ENCODE measurements at regions not wholly inside any gene's neighbourhood (a gene's known extent, or its start where the extent isn't known, plus 50 kb on each side); places are given as distances from the start of the nearest gene placed in this dataset.

DNA sequence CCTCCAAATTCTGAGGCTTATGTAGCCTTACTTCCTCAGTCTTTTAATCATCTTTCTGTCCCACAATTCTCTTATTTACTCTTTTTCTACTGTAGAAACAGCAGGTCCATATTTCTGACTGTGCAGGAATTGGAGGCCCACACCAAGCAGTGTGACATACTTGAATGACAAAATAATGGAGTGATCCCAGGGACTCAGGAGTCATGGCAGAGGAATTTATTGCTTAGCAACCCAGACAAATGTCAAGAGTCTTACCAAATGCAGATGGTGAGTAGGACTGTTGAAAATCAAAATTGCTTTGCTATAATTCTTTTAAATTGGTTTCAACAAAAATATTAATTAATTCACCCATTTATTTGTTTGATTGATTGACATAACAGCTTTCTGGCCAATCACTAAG, 59.9 kb downstream of the HTR1B start:
- no peak for DNase-seq

DNA sequence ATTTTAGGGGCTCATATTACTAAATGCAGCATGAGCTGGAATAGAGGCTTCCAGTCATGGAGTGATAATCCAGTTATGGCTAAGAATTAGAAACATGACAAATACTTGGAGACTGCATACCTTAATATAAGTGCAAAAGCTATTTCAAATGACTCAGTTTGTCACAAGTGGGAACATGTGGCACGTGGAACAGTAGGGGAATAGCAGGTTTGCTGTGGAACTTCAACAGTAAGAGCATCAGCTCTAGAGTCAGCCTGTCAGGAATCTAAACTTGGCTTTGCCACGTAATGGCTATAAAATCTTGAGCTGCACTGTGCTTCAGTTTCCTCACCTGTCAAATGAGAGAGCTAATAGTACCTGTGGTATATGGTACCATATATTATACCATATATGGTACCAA, 62.1 kb downstream of the HTR1B start:
- DNase-seq: no peak

DNA sequence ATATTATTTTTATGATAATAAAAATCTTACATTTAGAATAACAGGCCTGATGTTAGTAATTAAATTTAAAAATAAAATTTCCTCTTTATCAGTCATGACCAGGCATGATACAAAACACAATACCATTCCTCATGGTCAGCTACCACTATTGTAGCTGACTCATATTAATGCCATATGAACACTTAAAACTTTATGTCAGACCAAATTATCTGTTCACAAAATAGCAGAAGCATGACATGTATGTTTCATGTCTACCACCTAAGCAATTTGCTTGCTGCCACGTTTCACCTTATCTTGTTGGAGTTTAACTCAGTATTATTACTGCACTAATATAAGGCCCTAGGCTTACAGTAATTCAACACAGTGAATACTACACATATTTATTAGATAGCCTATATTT, 65.7 kb downstream of the HTR1B start:
- DNase-seq: no peak

DNA sequence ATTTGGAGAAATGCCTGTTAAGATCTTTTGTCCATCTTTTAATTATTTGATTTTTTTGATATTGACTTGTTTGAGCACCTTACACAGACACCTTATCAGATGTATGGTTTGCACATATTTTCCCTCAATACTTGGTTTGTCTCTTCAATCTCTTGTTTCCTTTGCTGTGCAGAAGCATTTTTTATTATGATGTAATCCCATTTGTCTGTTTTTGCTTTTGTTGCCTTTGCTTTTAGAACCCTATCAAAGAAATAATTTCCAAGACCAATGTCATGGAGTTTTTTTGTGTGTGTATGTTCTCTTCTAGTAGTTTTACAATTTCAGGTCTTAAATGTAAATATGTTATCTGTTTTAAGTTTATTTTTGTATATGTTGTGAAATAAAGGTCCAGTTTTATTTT, 73.9 kb downstream of the HTR1B start:
- DNase-seq: no peak

DNA sequence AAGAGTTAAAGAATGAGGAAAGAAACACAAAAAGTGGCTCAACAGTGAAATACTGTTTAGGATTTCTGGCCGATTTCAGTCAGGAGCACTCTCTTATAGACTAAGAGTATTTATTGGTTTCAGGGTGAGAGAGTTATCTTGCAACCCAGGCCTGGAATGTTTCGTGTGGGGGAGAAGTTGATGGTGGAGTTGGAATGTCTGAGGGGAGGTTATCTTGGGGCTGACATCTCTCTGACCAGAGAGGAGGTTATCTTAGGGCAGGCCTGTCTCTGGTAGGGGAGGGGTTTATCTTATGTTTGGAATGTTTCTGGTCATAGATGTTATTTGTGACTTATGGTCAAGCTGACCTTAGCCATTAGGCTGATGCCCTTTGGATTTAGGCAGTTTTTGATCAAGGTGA, 80.3 kb downstream of the HTR1B start:
- no peak for DNase-seq

DNA sequence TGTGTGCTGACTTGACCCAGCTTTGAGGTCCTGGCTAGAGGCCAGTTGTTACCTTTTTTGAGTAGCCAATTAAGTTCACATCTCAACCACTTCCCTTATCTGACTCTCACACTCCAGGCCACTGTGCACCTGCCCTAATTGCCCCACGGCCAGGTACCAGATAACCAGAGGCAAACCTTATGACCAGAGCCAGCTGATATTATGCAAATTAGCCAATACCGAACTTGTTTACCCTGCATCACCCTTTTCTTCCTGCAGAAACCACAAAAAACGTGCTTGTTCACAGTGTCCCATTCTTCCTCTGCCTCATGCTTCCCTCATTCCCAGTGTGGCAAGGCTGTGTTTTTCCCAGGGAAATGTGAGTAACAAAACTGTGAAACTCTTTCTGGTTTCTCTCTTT, 89.3 kb downstream of the HTR1B start:
- DNase-seq: no peak

DNA sequence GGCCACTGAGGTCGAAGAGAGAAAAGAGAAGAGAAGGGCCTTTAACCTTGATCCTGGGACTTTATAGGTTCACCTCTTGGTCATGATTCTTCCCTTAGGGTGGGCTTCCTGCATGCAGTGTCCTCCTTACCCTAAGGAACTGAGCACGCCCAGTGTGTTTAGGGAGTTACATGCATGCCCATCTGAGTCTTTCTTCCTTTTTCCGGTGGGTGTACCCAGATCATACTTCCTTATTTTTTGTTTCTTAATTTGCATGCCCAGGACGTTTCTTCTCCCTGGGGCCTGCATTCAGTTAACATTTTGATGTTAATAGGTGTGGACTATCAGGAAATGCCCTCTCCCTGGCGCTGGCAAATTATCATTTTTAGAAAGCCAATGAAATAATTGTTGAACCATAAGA, 91.5 kb downstream of the HTR1B start:
- no peak for DNase-seq

DNA sequence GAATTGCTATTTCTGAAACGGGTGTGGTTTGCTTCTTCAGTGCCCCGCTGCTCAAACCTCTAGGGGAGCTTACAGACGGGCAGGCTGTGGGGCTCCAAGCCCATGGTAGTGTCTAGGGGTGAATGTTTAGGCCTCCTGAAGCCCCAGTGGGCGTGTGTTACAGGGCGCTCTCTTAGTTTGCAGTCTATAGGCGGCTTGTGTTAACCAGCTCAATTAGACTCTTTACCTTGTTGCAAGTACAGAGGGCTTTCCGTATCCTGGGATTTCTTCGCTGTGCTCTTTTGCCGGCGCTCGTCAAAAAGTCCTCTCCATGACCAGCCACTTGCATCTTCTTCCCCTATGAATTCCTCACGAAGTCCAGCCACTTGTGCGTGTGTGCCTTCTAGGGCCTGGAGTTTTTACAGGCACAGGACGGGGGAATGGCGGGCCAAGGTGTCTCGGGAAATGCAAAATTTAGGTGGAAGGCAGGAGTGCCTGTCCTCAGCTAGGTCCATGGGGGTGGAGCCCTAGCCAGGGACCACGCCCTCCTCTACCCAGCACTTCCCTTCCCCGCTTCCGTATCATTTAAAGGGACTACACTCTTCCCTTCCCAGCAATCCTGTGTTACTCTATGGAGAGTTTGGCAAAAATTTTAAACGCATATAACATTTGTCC, 94.5 kb downstream of the HTR1B start:
- no peak for DNase-seq

DNA sequence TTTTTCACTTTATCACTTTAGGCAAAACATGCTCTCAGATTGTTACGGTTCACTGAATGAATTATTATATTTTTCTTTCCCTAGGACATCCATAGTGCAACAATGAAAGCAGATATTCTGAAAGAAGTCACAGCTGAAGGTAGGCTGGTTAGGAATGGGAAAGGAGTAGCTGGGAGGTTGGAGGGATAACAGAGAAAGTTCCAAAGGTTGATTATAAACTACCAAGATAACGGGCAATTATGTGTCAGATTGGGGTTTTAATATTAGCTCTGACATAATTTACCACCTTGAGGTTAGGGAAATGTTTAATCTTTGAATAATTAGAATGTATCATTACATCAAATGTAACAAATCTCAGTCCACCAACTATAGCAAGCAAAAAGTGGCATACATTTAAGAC, 96.5 kb downstream of the HTR1B start:
- DNase-seq: no peak

DNA sequence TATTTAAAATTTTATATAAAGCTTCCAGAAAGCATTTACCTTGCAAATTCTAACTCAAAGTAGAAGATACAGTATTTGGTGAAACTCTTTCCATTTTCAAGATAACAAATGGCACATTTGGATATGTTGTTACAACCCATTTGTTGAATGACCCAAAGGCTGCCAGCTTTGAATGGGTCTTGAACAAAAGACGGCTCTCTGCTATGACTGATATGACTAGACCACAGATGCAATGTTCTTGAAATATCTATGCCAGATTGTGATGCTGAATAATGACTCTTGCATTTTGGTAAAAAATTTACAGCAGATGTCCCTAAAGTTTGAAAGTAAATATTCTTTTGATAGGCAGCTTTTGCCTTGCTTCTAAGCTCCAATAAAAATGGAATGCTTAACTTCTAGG, 99.6 kb downstream of the HTR1B start:
- DNase-seq: no peak

DNA sequence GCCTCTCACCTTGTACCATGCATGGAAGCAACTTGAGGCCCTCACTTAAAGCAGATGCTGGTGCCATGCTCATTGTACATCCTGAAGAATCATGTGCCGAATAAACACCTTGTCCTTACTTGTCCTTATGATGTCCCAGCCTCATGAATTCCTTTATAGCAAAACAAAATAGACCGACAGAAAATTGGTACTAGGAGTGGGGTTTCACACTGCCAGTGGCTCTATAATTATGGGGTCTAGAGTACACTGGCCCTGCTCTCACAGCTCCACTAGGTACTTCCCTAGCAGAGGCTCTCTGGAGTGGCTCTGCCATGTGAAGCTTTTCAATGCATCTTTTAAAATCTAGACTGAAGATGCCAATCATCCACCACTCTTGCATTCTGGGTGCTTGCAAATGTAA, 101.2 kb downstream of the HTR1B start:
- no peak for DNase-seq

DNA sequence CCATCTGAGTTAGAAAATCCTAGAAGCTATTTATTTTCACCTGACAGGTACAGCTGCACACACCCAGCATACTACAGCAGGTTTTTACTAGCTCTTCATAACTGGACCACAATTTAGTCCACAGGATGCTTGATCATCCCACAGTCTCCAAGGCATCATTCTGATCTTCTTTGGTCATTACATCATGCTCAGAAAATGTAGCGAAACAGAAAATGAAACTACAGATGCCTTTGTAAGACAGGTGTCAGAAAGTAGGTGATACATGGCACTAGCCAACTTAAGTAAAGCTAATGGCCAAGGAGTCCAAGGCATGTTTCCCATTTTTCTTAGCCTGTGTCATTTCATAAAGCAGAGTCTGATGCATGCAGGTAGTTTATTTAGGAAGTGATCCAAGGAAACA, 102.3 kb downstream of the HTR1B start:
- no peak for DNase-seq

DNA sequence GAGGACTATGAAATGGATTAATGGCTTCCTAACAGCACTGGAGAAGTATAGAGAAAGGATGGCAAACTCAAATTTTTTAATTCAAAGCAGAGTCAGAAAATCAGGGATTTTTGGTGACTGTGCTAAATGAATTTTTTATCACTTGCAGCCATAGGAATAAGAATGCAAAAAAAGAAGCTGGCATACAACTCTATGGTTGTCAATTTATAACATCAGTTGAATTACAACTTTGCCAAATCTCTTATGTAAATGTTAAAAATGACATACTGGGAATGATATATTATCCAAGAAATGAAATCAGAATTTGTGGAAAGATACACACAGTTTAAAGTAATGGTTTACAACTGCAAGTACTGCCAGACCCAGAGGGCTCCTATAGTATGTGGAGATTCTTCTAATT, 106.5 kb downstream of the HTR1B start:
- DNase-seq: no peak

DNA sequence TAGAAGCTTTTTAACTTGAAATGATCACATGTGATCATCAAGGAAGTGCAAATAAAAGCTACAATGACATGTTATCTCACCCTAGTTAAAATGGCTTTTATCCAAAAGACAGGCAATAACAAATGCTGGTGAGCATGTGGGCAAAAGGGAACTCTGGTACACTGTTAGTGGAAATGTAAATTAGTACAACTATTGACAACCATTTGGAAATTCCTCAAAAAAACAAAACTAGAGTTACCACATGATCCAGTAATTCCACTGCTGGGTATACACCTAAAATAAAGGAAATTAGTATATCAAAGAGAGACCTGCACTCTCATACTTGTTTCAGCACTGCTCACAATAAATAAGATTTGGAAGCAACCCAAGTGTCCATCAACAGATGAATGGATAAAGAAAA, 108.7 kb downstream of the HTR1B start:
- DNase-seq: no peak

DNA sequence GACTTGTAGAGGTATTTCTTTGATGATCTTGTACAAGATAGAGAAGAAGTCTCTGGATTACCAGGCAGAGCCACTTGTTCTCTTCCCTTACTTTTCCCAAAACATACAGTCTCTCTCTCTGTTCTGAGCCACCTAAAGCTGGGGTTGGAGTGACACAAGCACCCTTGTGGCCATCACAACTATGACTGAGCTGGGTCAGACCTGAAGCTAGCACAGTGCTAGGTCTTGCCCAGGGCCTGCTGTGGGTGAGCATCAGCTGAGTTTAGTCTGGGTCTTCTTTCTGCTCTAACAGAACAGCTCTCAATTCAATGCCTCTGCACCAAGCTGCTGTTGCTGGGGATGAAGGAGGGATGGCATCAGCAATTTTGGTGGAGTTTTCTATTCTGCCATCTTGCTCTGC, 110.2 kb downstream of the HTR1B start:
- no peak for DNase-seq

DNA sequence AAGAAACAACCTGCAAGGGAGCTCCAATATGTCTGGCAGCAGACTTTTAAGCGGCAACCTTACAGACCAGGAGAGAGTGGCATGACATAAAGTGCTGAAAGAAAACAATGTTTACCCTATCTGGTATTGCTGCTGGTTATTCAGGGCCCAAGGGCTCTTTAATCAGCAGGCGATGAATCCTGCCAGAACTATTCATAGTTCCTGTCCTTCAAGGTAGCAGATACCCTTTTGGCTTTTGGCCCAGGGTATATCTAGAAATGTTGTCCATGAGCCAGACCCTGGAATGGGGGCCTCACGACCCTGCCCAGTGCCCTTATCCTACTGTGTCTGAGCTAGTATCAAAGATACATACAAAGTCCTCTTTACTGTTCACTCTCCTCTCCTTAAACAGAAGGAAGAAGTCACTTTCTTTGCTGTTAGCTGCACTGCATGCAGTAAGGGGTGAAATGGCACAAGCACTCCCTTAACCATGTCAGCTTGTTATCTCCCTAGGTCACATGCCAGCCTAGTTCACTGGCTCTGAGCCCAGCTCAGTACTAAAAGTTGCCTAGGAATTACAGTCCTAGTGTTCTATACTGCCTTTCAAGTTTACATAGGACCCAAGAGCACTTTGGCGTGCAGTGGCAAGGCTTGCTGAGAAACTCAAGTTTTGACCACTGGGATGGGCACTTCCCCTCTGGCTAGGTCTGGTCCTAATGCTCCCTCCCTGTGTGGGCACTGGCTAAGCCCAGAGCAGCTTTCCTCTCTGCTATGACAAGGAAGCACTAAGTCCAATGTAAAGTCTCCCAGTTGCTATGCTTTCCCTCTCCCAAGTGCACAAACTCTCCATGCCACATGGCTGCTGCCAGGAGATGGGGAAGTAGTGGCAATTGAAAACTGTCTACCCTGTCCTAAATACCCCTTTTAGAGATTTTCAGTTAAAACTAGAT, 122.0 kb downstream of the HTR1B start:
- no peak for DNase-seq

DNA sequence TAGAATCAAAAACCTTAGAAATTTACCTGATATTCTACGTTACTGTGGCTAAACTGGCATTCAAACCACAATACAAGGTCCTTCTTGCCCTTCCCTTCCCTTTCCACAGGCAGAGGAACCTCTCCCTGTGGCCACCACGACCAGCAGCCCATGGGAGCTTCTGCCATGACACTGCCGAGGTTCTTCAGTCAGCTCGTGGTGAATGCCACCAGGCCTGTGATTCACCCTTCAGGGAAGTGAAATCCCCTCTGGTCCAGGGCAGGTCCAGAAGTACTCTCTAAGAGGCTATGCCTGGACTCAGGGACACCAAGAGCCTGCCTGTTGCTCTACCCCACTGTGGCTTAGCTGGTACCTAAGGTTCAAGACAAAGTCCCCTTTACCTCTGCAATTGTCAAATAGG, 123.0 kb downstream of the HTR1B start:
- DNase-seq: no peak

DNA sequence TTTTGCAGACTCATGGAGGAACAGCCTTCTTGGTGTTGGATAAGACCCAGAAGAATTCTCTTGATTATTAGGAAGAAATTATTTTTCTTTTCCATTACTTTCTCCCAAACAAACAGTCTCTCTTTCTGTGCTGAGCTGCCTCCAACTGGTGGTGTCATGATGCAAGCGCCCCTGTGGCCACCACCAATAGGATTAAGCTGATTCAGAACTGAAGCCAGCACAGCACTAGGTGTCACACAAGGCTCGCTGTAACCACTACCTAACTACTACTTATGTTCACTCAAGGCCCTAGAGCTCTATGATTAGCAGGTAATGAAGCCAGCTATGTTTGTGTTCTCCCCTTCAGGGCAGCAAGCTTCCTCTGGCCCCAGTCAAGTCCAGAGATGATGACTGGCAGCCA, 123.4 kb downstream of the HTR1B start:
- no peak for DNase-seq

DNA sequence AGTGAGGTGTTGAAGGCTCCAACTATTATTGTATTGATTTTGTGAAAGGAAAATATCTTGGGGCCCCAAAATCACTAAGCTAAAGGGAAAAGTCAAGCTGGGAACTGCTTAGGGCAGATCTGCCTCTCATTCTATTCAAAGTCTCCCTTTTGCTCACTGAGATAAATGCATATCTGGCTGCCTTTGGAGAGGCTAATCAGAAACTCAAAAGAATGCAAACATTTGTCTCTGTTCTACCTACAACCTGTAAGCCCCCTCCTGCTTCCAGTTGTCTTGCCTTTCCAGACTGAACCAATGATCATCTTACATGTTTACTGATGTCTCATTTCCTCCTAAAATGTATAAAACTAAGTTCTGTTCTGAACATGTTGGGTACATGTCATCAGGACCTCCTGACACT, 125.9 kb downstream of the HTR1B start:
- no peak for DNase-seq

DNA sequence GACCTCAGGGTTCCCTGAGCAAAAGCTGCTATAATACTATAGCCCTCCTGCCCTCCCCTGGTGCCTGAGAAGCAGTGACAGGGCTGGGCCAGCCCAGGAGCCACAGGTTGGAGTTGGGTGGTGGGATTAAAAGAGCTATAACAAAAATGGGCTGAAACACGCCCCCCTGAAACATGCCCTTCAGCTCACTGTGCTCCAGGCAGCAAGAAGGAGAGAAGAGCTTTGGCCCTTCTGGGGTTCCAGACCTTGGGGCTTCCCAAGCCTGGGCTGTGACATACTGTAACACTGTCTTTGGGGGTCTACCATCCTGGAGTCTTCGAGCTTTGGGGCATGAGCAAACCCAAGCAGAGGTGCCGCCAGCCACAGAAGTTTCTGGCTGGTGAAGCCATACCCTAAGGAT, 129.2 kb downstream of the HTR1B start:
- no peak for DNase-seq

DNA sequence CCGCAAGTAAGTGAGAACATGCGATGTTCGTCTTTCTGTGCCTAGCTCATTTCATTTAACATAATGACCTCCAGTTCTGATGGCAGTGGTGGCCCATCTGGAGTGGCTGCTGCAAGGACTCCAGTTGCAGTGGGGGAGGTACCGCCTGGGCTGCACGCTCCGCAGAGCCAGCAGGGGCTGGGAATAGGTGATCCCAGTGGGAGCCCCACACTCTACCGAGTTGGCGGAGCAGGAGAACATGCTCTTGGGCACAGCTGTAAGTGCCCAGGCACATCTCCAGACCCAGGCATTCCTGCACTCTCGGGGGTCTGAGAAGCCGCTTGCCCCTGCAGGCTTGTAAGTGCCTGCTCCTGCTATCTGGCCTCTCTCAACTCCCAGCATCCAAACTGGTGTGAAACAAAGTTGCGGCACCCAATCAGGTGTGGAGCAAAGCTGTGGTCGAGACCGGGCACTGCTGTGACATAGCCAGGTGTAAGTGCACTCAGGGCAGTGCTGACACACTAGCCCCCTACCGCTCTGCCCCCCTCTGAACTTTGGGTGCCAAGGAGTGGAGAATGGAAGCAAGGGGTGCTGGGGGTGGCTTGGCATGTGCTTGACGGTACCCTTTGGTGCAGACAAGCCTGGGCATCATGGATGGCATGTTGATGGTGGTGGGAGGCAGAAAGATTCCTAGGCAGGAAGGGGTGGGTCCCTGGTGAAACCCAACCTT, 130.2 kb downstream of the HTR1B start:
- no peak for DNase-seq

DNA sequence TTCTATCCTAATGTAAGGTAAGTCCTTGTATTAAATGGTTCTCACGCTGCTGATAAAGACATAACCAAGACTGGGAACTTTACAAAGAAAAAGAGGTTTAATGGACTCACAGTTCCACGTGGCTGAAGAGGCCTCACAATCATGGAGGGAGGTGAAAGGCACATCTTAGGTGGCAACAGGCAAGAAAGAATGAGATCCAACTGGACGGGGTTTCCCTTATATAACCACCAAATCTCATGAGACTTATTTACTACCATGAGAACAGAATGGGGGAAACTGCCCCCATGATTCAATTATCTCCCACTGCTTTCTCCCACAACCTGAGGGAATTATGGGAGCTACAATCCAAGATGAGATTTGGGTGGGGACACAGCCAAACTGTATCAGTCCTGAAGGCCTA, 136.6 kb downstream of the HTR1B start:
- DNase-seq: no peak

DNA sequence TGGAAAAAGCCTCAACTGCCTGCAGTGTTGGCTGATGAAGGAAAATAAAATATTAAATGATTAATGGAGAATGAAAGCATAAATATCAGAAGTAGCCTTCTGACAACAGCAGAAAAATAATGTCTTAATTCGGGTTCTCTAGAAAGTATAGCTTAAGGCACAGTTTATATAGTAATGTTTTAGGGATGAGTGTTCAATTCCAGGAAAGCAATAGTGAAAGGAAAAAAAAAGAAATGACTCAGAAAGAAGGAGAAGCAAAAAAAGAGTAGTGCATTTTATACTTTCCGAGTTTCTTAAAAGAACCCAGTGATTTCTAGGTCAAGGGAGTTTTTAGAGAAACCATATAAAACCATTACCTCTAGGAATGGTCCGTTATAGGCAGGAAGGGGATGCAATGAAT, 137.3 kb downstream of the HTR1B start:
- DNase-seq: no peak

DNA sequence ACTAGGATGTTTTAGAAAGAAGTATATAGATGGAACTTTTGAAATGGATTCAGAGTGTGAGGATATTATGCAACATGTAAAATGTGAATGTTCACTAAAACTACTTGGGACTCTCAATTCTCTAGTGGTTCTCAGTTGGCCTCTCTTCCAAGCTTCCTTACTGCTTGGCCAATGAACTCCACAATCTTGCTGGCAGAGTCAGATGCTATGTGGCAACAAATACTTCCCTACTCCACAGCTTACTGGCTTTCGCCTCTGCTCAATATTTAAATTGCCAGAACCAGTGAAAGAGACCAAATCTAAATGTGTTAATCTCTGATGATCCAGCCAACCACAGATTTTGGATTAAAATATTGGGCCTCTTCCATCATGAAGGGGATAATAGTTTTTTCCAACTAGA, 138.4 kb downstream of the HTR1B start:
- DNase-seq: no peak
